ENCODE measurements at regions not wholly inside any gene's neighbourhood (a gene's known extent, or its start where the extent isn't known, plus 50 kb on each side); places are given as distances from the start of the nearest gene placed in this dataset.
A peak's percentile ranks its signal among the peaks of the same experiment; 100 is the strongest.

DNA sequence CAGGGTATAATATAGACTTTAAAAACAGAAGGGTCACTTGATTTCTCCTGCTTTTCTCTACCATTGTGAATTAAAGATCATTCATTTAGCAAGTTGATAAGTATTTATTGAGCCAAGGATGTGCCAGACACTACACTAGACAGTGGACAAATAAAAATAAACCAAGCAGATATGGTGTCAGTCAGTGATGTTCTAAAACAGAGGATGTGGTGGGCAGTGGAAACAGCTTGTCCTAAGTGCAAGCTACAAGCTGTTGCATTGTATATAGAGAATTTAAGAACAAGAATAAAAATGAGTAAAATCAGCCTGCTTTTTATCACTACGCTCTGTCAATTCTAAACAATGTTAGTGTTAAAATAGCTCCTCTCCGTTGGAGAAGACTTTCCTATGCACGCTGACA is 637.3 kb upstream of the GRM7 start:
- H3K4me3 ChIP-seq = no peak overlapping the region
- no peak overlapping the region for H3K9ac ChIP-seq
- no peaks in the 10 kb centered on the region for H3K36me3 ChIP-seq
- no peaks in the 10 kb centered on the region for H3K9me3 ChIP-seq (replicated peaks in 1 of 11)
- no peaks in the 10 kb centered on the region for H3K27me3 ChIP-seq
- no peaks in the 10 kb centered on the region for H4K20me1 ChIP-seq
- H3K4me2 ChIP-seq = no peak overlapping the region
- no peak overlapping the region for H3K27ac ChIP-seq
- TF ChIP-seq Cebpa-rat (IDR thresholded peaks at IDR 0.05) = no peak
- peaks cover 0 to 11% (median 5%) of the 10 kb centered on the region in 10 experiments; a peak in 11 of 20 replicates for H3K4me1 ChIP-seq

DNA sequence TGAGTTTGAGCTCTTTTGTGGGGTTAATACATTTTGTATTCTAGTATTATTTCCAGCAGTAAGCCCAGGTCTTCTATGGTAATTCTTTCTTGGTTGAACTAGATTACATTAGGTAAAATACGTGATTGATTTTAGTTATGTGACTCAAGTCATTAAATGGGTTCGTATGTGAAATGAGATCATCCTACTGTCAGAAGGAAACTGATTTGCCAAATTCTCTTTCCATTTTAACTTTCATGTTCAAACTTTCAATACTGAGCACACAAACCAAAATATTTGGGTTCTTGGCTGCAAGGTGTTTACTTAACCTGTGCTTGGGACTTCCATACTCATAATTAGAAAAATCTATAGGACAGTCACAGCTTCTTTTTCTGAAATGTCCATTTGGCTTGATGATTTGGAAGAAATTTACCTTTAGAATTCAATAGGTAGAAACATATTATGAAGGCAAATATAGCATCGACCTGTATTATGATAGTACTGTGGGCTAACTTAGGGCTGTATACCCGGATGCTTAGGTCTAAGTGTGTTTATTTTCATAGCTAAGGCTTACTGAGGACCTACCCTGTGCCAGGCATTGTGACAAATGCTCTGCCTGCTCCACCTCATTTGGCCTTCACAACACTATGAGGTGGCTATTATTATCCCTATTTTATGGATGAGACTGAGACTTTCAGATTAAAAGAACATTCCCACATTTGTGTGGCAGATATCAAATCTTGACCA is 631.8 kb upstream of the GRM7 start:
- no peaks in the 10 kb centered on the region for H4K20me1 ChIP-seq
- no peak overlapping the region for H3K4me3 ChIP-seq
- no peak for TF ChIP-seq Cebpa-rat (IDR thresholded peaks at IDR 0.05)
- no peak overlapping the region for H3K4me2 ChIP-seq
- H3K9ac ChIP-seq = no peak overlapping the region
- peaks cover 0 to 9% (median 0%) of the 10 kb centered on the region in 11 experiments; a peak in 4 of 22 replicates for H3K9me3 ChIP-seq (replicated peaks in 1 of 11)
- no peaks in the 10 kb centered on the region for H3K36me3 ChIP-seq
- H3K27me3 ChIP-seq = no peaks in the 10 kb centered on the region
- H3K27ac ChIP-seq = no peak overlapping the region
- H3K4me1 ChIP-seq = no peaks in the 10 kb centered on the region

DNA sequence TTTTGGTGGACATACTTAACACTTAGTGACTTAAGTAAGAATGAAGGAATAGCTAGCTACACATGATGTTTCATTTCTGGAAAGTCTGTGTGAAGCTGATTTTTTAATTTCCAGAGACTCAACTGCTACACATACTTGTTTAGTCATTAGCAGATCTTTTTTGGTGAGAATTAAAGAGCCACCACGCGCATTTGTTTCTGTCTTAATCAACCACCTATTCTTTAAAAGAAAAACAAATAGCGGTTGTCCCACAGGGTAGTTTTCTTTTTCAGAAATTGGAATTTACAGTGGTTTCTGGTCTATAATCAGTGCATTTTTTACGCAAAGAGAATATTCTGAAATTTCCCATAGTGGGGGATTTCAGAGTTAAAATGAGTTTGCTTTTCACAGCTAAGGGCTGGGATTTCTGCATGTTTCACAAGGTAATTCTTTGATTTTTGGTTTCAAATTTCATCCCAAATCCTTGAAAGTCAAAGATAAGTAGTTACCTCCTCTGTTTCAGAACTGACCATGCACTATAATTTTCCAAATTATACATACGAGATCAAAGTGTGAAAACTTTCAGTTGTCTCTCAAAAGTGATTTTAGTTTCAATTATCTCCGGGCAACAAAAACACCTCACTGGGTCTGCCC is 631.0 kb upstream of the GRM7 start:
- H3K9ac ChIP-seq = no peak overlapping the region
- no peaks in the 10 kb centered on the region for H3K36me3 ChIP-seq
- H3K4me3 ChIP-seq = no peak overlapping the region
- H4K20me1 ChIP-seq = no peaks in the 10 kb centered on the region
- peaks cover 0 to 9% (median 0%) of the 10 kb centered on the region in 11 experiments; a peak in 4 of 22 replicates for H3K9me3 ChIP-seq (replicated peaks in 1 of 11)
- H3K27me3 ChIP-seq = no peaks in the 10 kb centered on the region
- no peak overlapping the region for H3K4me2 ChIP-seq
- H3K4me1 ChIP-seq = no peaks in the 10 kb centered on the region
- H3K27ac ChIP-seq = no peak overlapping the region
- TF ChIP-seq Cebpa-rat (IDR thresholded peaks at IDR 0.05) = no peak

DNA sequence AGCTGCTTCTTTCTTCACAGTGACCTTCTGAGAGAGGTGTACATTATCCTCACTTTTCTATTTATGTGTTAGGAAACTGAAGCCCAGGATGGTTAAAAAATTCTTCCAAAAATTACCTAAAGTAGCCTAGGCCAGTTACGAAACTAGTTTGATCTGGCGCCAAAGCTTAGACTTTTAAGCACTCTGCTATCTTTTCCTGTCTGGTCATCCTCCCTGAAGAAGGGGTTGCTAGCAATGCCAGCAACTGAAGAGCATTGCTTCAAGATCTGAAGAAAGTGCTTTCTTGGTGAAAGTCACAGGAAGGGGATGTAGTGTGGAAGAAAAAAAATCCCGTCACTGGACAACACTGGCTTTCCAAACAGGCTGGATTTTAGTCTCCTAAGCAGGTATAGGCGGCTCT is 618.8 kb upstream of the GRM7 start:
- 0 out of 22 replicates have a peak, but pooled peaks cover 0 to 3% (median 0%) of the 10 kb centered on the region in 11 experiments for H3K9me3 ChIP-seq (replicated peaks in 1 of 11)
- H3K9ac ChIP-seq = no peak overlapping the region
- no peaks in the 10 kb centered on the region for H3K27me3 ChIP-seq
- H4K20me1 ChIP-seq = no peaks in the 10 kb centered on the region
- no peak overlapping the region for H3K27ac ChIP-seq
- no peaks in the 10 kb centered on the region for H3K4me1 ChIP-seq
- H3K36me3 ChIP-seq = no peaks in the 10 kb centered on the region
- H3K4me3 ChIP-seq = no peak overlapping the region
- no peak overlapping the region for H3K4me2 ChIP-seq
- TF ChIP-seq Cebpa-rat (IDR thresholded peaks at IDR 0.05) = no peak

DNA sequence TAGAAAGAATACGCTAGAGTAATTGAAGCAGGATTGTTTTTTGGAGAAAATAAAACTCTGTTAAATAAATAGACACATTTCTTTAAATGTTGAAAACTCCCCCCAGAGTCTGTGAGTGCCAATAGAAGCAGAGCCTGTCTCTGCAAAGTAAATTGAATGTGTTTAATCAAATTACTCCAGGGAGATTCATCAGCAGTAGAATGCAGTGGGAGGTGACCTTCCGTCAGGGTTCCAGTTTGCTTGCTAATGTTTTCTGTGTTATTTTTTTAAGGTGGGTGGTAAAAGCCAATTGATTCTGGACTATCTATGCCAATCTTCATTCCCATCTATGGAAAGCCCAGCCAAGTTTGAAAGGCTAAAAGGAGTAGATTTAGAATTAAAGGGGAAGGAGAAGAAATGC is 612.4 kb upstream of the GRM7 start:
- Histone ChIP-seq H3K9ac (no peak overlapping the region), H3K27me3 (no peaks in the 10 kb centered on the region), H3K27ac (no peak overlapping the region), H3K9me3 (replicated peaks in 1 of 11) (no peaks in the 10 kb centered on the region), H3K4me3 (no peak overlapping the region), H3K36me3 (no peaks in the 10 kb centered on the region), H3K4me1 (peaks cover 12 to 22% (median 18%) of the 10 kb centered on the region in 10 experiments), H3K4me2 (peak overlapping the region in 2 of 11 experiments; percentile 74 to 78; a peak in 2 of 22 replicates), H4K20me1 (no peaks in the 10 kb centered on the region)
- TF ChIP-seq Cebpa-rat (IDR thresholded peaks at IDR 0.05) = no peak

DNA sequence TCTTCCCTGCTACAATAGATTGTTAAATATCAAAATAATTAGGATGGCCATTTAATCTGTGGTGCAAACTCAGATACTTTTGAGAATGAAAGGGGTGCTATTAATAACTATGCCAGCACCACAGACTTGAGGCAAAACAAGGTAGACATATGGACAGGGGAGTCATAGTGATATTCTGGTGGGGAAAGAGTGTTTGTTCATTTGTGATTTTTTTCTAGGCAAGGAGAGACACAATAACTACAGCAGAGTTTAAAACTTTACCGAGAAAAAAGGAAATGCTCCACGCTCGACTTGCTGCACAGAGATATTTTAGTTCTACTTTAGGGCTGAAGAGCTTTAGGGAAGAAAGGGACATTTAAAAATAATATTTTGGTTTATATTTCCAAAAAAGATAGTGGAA is 611.2 kb upstream of the GRM7 start:
- Histone ChIP-seq H3K27ac (peak overlapping the region in 2 of 11 experiments; percentile 7 to 29; a peak in 2 of 22 replicates), H3K36me3 (no peaks in the 10 kb centered on the region), H3K4me2 (peak overlapping the region; percentile 52 to 82 (median 66)), H3K4me1 (peaks cover 12 to 22% (median 18%) of the 10 kb centered on the region in 10 experiments), H3K9me3 (replicated peaks in 1 of 11) (peaks cover 0 to 5% (median 5%) of the 10 kb centered on the region in 11 experiments; a peak in 7 of 22 replicates), H3K4me3 (peak overlapping the region in 1 of 10 experiments; percentile 25; a peak in 3 of 20 replicates), H4K20me1 (no peaks in the 10 kb centered on the region), H3K9ac (peak overlapping the region in 1 of 11 experiments; percentile 20; a peak in 1 of 22 replicates), H3K27me3 (no peaks in the 10 kb centered on the region)
- TF ChIP-seq Cebpa-rat (IDR thresholded peaks at IDR 0.05) = no peak

DNA sequence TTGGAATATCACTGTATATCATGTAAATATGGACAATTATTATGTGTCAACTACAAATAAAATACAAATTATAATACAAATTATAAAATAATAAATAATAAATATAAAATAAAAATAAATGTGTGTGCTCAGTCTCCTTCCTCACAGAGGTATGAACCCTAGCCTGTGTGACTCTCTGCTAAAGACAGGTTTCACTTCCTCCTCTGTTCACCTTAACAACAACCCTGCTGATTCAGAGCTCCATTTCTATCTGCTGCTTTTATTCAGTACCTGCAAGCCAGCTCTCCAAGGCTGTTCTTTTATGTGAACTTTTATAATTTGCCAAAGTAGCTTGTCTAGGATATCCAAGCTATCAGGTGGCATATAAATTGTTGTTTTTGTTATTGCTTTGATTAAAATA is 610.7 kb upstream of the GRM7 start:
- TF ChIP-seq Cebpa-rat (IDR thresholded peaks at IDR 0.05) = no peak
- H3K27ac ChIP-seq = no peak overlapping the region
- peaks cover 12 to 22% (median 18%) of the 10 kb centered on the region in 10 experiments for H3K4me1 ChIP-seq
- peaks cover 0 to 10% (median 7%) of the 10 kb centered on the region in 11 experiments; a peak in 8 of 22 replicates for H3K9me3 ChIP-seq (replicated peaks in 1 of 11)
- H3K36me3 ChIP-seq = no peaks in the 10 kb centered on the region
- no peak overlapping the region for H3K4me3 ChIP-seq
- no peak overlapping the region for H3K9ac ChIP-seq
- peak overlapping the region in 10 of 11 experiments; percentile 15 to 78 (median 56); a peak in 14 of 22 replicates for H3K4me2 ChIP-seq
- no peaks in the 10 kb centered on the region for H3K27me3 ChIP-seq
- no peaks in the 10 kb centered on the region for H4K20me1 ChIP-seq

DNA sequence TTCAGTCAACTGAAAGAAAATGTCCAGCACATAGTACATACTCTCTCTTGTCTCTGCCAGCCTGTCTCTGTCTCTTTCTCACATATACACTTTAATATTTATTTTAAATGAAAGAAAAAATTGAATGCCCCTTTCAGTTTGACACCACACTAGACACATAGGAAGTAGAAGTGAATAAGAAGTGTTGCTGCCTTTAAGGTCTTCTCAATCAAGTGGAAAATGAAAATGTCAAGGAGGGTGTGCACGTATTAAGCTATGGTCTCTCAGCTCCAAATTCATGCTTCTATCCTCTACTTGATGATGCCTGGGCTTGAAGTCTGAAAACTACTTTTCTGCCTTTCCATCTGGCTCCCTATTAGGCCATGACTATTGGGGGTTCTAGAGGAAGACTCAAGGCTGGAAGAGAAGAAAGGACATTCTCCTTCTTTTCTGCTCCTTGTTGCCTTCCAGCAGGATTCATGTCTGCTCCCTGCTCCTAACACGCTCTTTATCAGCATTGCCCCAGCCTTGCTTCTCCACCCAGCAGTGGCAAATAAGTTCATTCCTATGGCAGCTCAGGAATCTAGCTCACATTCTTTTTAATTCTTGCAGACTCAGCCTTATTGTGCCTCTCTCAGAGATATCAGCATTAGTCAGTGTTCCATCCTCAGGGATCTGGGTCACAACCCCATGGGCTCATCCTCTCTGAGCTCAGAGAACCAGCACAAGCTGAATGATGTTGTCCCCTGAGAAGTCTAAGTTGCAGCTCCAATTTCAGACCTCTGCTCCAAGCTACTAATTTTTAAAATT is 609.1 kb upstream of the GRM7 start:
- Histone ChIP-seq H3K4me1 (peaks cover 12 to 22% (median 18%) of the 10 kb centered on the region in 10 experiments), H3K4me2 (no peak overlapping the region), H3K9ac (no peak overlapping the region), H3K27me3 (no peaks in the 10 kb centered on the region), H4K20me1 (no peaks in the 10 kb centered on the region), H3K36me3 (no peaks in the 10 kb centered on the region), H3K4me3 (no peak overlapping the region), H3K27ac (no peak overlapping the region), H3K9me3 (replicated peaks in 1 of 11) (peaks cover 0 to 12% (median 7%) of the 10 kb centered on the region in 11 experiments; a peak in 8 of 22 replicates)
- no peak for TF ChIP-seq Cebpa-rat (IDR thresholded peaks at IDR 0.05)

DNA sequence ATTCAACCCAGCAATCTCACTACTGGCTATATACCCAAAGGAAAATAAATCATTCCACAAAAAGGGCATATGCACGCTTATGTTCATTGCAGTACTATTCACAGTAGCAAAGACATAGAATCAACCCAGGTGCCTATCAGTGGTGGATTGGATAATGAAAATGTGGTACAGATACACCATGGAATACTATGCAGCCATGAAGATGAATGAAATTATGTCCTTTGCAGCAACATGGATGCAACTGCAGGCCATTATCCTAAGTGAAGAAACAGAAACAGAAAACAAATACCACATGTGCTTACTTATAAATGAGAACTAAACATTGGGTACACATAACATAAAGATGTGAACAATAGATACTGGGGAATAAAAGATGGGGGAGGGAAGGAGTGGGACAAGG is 606.4 kb upstream of the GRM7 start:
- Histone ChIP-seq H3K27ac (no peak overlapping the region), H4K20me1 (no peaks in the 10 kb centered on the region), H3K4me3 (no peak overlapping the region), H3K4me1 (peaks cover 7 to 13% (median 12%) of the 10 kb centered on the region in 10 experiments), H3K27me3 (no peaks in the 10 kb centered on the region), H3K9ac (no peak overlapping the region), H3K4me2 (no peak overlapping the region), H3K9me3 (replicated peaks in 1 of 11) (peaks cover 0 to 12% (median 7%) of the 10 kb centered on the region in 11 experiments; a peak in 8 of 22 replicates), H3K36me3 (no peaks in the 10 kb centered on the region)
- no peak for TF ChIP-seq Cebpa-rat (IDR thresholded peaks at IDR 0.05)

Data from BLaER1 treated with 17β-estradiol and CSF1 and Interleukin-3, amounts not matched to agents 10 nM and 100 nM (cell line).